ENCODE measurements at regions not wholly inside any gene's neighbourhood (a gene's known extent, or its start where the extent isn't known, plus 50 kb on each side); places are given as distances from the start of the nearest gene placed in this dataset.

GRCh38 chr4:115215935-115216334 is 102.5 kb upstream of the NDST4 start:
- TF ChIP-seq, protein P1, sequence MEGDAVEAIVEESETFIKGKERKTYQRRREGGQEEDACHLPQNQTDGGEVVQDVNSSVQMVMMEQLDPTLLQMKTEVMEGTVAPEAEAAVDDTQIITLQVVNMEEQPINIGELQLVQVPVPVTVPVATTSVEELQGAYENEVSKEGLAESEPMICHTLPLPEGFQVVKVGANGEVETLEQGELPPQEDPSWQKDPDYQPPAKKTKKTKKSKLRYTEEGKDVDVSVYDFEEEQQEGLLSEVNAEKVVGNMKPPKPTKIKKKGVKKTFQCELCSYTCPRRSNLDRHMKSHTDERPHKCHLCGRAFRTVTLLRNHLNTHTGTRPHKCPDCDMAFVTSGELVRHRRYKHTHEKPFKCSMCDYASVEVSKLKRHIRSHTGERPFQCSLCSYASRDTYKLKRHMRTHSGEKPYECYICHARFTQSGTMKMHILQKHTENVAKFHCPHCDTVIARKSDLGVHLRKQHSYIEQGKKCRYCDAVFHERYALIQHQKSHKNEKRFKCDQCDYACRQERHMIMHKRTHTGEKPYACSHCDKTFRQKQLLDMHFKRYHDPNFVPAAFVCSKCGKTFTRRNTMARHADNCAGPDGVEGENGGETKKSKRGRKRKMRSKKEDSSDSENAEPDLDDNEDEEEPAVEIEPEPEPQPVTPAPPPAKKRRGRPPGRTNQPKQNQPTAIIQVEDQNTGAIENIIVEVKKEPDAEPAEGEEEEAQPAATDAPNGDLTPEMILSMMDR (IDR thresholded peaks at IDR 0.05), result no peak
- TF ChIP-seq EP300 (IDR thresholded peaks at IDR 0.05), result no peak
- TF ChIP-seq POLR2A (IDR thresholded peaks at IDR 0.05), result no peak
- no peak for TF ChIP-seq POLR2AphosphoS5 (IDR thresholded peaks at IDR 0.05)
